HG03103 (cell line): ENCODE measurements at regions not wholly inside any gene's neighbourhood (a gene's known extent, or its start where the extent isn't known, plus 50 kb on each side); places are given as distances from the start of the nearest gene placed in this dataset.

Experiments
- ATAC-seq: cut with Tn5 transposase; IDR thresholded peaks from one replicate; pipeline ENCODE4 v1.9.1; 2021; ENCODE audit warnings: low read depth; ENCODE audit not compliant: unreplicated experiment

GRCh38 chr6:147117011-147117410 is 87.2 kb upstream of the STXBP5 start:
- ATAC-seq = no peak

DNA sequence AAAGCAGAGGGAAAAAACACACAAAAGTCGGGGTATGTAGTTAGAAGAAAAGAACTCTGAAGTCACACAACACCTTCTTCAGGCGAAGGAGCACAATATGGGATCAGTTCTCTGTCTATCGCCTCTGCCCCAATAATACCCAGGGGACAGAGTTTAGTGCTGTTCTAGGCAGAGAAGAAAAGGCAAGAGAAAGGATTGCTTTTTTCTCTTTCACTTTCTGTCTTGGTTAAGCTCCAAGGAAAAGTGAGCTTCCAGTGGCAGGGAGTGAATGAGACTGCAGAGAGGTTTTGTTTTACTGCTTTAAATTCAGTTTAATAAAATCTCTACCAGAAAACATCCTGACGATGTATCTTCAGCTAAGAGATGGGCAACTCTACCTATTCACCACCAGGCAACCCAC is 86.6 kb upstream of the STXBP5 start:
- no peak for ATAC-seq

- no peak for ATAC-seq
Observed at GRCh38 chr6:147119310-147119709, 84.9 kb upstream of the STXBP5 start.

DNA sequence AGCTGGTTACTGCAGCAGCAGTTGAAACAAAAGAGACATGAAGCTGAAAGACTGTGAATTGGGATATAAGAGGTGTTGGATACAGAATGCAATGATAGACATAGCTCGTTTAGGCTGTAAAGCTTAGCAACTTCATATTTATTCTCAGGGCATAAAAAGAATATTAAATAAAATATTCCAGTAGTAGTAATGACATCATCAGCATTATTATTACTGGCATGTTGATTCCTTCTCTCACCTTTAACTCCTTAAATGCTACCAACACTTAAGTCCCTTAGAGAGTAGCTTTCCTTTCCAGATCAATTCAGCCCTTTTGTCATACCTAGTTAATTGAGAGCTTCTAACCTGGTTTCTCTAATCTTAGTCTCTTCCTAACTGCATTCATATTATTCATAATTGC is 81.4 kb upstream of the STXBP5 start:
- no peak for ATAC-seq

- no peak for ATAC-seq
Observed at GRCh38 chr6:147126618-147127022, 77.6 kb upstream of the STXBP5 start.

GRCh38 chr6:147127587-147127986 is 76.6 kb upstream of the STXBP5 start:
- ATAC-seq = no peak

DNA sequence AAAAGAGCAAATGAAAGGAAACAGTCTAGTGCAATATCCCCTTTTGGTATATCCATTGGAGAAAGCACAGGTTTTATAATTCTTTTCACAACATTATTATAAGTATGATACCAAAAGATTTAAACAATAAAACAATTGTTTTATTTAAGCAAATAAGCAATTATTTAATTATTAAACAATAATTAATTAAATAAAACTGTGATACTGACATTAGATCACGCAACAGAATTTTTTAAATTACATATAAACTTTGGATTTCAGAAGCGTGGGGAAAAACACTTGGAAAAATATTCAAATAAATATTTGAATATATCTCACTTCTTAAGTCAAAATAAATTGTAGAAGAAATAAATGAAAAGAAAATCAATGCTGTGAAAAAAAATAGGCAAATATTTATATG is 76.2 kb upstream of the STXBP5 start:
- ATAC-seq = no peak

DNA sequence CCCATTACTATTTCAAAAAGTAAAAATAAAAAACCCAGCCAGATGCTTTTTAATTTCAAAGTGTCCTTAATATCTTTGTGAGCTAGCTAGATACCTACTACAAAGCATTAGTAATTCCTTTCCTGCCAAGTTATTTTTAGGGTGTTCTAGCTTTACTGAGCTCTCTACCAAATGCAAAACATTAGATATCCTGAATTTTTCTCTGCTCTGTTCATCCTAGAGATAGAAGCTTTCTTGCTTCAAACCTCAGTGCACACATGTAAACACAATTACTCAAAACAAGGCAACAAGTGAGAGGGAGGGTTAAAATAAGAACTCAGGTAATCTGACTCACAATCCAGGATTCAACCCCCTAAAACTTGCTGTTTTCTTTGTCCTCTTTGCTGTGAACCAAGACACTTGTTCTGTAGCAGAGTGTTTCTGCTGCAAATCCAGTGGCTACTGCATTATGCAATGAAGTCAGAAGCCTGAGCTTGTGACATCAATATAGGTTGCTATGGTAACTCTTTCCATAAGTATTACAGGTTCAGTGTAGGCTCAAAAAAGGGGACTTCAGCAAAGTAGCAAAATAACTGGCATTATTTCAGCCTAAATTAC is 72.6 kb upstream of the STXBP5 start:
- no peak for ATAC-seq

- no peak for ATAC-seq
Observed at GRCh38 chr6:147132889-147133288, 71.3 kb upstream of the STXBP5 start.

- ATAC-seq = no peak
Observed at GRCh38 chr6:147133669-147134068, 70.5 kb upstream of the STXBP5 start.

DNA sequence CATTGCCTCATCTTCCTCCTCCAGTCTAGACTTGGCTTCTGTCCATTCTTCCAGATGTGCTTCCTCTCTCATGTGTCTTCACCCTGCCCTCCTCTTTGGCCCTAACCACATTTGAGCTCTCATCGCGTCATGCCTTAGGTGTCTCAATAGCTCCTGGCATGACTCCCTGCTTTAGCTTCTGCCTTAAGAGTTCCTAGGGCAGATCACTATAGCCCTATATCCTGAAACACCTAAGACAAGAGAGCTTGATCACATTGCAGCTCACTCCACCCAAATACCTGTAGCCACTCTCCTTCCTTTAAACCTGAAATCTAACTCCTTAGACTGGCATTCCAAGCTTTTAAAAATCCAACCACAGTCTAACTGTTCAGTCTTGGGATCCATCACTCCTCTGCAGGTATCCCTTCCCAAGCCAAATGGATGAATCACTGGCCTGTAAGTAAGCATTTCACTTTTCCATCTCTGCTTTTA is 69.0 kb upstream of the STXBP5 start:
- no peak for ATAC-seq

DNA sequence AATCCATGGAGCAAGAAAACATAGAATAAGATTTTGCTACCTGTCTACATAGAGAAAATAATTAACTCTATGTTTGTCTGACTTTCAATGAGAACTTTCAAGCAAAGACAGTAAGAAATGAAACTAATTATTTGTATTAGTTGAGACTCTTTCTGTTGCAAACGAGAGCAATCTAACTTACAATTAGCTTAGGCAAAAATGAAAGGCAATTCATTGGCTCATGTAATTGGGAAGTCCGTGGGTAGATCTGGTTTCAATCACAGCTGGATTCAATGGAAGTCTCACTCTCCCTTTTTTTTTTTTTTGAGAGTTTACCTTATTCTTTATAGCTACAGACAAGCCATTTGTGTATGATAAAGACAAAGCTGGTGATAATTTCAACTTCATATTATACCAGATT is 68.2 kb upstream of the STXBP5 start:
- no peak for ATAC-seq

DNA sequence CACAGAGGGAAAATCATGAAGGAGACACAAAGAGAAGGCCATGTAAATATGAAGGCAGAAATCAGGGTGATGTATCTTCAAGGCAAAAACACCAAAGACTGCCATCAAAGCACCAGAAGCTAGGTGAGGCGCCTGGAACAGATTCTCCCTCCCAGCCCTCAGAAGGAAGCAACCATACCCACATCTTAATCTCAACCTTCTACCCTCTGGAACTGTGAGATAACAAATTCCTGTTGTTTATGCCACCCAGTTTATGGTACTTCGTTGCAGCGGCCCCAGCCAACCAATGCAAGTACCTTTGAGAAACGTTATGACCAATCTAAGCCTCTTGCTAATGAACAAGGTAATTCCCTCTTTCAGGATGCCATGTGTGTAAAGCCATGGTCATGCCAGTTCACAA is 66.2 kb upstream of the STXBP5 start:
- ATAC-seq = no peak

- no peak for ATAC-seq
Observed at GRCh38 chr6:147138835-147139234, 65.4 kb upstream of the STXBP5 start.

DNA sequence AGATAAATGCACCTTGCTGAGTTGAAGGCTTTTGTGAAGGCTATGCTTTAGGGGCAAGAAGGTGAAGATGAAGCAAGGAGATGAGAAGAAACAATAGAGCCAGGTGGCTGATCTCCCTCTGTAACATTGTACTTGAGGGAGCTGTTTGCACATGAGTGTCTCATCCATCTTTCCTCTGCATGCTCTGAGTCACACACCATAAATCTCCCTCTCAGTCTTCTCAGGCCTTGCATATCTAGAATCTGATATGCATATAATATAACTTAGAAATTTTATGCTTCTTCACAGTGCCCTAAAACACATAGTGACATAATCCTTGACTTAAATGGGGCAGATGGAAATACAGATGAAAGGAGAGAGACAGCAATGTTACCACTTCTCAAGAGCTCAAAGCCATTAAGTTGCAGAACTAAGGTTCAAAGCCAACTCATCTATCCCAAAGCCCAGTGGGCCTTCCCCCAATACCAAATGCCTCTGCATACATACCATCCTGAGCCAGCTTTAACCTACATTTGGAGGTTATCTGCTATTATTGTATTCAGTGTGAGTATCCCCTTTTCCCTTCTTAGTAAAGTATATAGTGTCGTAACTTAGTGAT is 62.4 kb upstream of the STXBP5 start:
- ATAC-seq = no peak

GRCh38 chr6:147142684-147143245 is 61.5 kb upstream of the STXBP5 start:
- no peak for ATAC-seq

DNA sequence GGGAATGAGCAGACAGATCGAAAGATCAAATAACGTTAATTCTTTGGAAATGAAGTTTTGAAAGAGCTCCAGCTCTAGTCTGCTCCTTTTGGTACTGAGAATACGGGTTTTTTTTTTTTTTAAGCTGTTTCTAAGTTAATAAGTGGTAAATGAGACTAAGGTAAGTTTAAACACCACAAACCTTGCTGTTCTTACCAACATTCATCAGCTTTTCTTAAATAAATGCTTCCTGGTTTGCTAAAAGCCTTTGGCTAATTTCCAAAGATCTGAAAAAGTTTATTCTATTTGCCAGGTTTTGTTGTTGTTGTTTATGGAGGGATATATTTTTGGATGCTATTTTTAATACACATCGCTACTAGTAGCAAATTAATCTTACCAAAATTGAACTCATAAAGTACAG is 55.1 kb upstream of the STXBP5 start:
- no peak for ATAC-seq

DNA sequence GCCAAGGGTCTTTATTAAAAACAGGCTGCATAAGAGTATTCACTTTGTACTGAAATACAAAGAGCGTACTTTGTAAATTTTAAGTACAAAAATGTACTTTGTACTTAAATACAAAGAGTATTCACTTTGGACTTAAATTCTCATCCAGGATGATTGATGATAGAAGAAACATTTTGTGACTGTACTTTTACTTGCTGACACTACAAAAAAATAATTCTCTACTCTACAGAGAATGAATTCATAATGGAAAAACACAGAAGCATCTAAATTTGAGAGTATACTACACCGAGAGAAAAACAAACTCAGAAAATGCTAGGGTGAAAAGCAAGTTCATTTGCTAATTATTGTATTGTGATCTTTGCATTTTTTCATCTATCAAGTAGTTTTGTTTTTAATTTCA is 54.4 kb upstream of the STXBP5 start:
- no peak for ATAC-seq

GRCh38 chr6:147150293-147150692 is 53.9 kb upstream of the STXBP5 start:
- no peak for ATAC-seq
